Astrocyte of the cerebellum (primary cell): ENCODE measurements at regions not wholly inside any gene's neighbourhood (a gene's known extent, or its start where the extent isn't known, plus 50 kb on each side); places are given as distances from the start of the nearest gene placed in this dataset.
"Not testable (repeated sequence)": the region's sequence is repeated elsewhere in the genome, so short reads cannot be mapped to it uniquely, and the experiment has no call there.

Experiments
- DNase-seq: peaks from one replicate; pipeline ENCODE4 v3.0.0-alpha.2; 2011; ENCODE audit warnings: low read depth
- H3K4me3 ChIP-seq: 2 replicates; pipeline ENCODE4 v1.5.1; 2011; ENCODE audit warnings: mild to moderate bottlenecking, low read depth, low read length, moderate library complexity
- CTCF ChIP-seq: IDR thresholded peaks from 2 replicates; pipeline ENCODE4 v1.5.1; 2012; ENCODE audit warnings: low read length, low read depth, moderate library complexity, mild to moderate bottlenecking; ENCODE audit errors: missing control alignments
- in situ Hi-C: cut with HindIII; loops from 2 replicates; pipeline ENCODE4 v1.10.0; 2017; ENCODE audit warnings: low sequenced_read_pairs

- no peak for TF ChIP-seq CTCF
- in situ Hi-C loops = loop anchor here (5.0 kb wide), 1 partner anchor 72 kb away; no protein-coding TSS in a partner anchor
- no peak overlapping the region for H3K4me3 ChIP-seq
- DNase-seq = no peak
These were observed 133.9 kb downstream of the B3GNT2 start for GRCh38 chr2:62329797-62330196.

- DNase-seq = no peak
- TF ChIP-seq CTCF = no peak
- no peak overlapping the region for H3K4me3 ChIP-seq
- in situ Hi-C loops = no loop called here
These were observed 130.8 kb downstream of the B3GNT2 start for GRCh38 chr2:62326735-62327134.

- in situ Hi-C loops = no loop called here
- TF ChIP-seq CTCF = no peak
- no peak overlapping the region for H3K4me3 ChIP-seq
- DNase-seq = no peak
These were observed 129.5 kb downstream of the B3GNT2 start for GRCh38 chr2:62325398-62325797.

- TF ChIP-seq CTCF = no peak
- no peak for DNase-seq
- H3K4me3 ChIP-seq = no peak overlapping the region
- in situ Hi-C loops = no loop called here
These were observed 125.7 kb downstream of the B3GNT2 start for GRCh38 chr2:62321380-62322289.

GRCh38 chr2:62320657-62321357 is 124.9 kb downstream of the B3GNT2 start:
- H3K4me3 ChIP-seq = no peak overlapping the region
- in situ Hi-C loops = no loop called here
- DNase-seq = no peak
- no peak for TF ChIP-seq CTCF

GRCh38 chr2:62320137-62320536 is 124.2 kb downstream of the B3GNT2 start:
- in situ Hi-C loops, H3K4me3 ChIP-seq, DNase-seq: not testable (repeated sequence)

- in situ Hi-C loops = no loop called here
- no peak overlapping the region for H3K4me3 ChIP-seq
- no peak for TF ChIP-seq CTCF
- DNase-seq = no peak
These were observed 123.2 kb downstream of the B3GNT2 start for GRCh38 chr2:62319070-62319469.
